K562 (cell line): ENCODE measurements at regions not wholly inside any gene's neighbourhood (a gene's known extent, or its start where the extent isn't known, plus 50 kb on each side); places are given as distances from the start of the nearest gene placed in this dataset.

Experiments
- POU5F1 ChIP-seq: fragments of 150-350 bp; IDR thresholded peaks from 2 replicates; pipeline ENCODE4 v1.6.1; 2014; ENCODE audit warnings: borderline replicate concordance, low read length, low read depth, mild to moderate bottlenecking; ENCODE audit not compliant: partially characterized antibody
- REST ChIP-seq, 2 experiments: fragments of 450-650 bp; formaldehyde crosslinking in 1 of 2; IDR thresholded peaks; 2 replicates each; pipeline versions ENCODE4 v1.4.0 to v1.6.1; 2014 to 2020; ENCODE audit warnings: mild to moderate bottlenecking in 2 of 2, borderline replicate concordance in 1 of 2, low read depth in 1 of 2
- ZNF253 ChIP-seq: fragments of 250-450 bp; sonication (Bioruptor Pico); conservative IDR thresholded peaks from 2 replicates; pipeline ENCODE4 v1.6.1; 2021; ENCODE audit warnings: mild to moderate bottlenecking

- TF ChIP-seq POU5F1 (no peak), REST (IDR thresholded peaks at IDR 0.05; ENCODE audit: borderline replicate concordance) (no peak), REST (CRISPR knock-in tag; IDR thresholded peaks at IDR 0.05; ENCODE audit: low read depth) (no peak), ZNF253 (CRISPR knock-in tag) (no peak)
Observed at GRCh38 chr5:2142456-2142954, 259.8 kb upstream of the IRX4 start.
